NCI-H82 treated with DMSO at 0.1 percent for 48 hours (cell line): ENCODE measurements at regions not wholly inside any gene's neighbourhood (a gene's known extent, or its start where the extent isn't known, plus 50 kb on each side); places are given as distances from the start of the nearest gene placed in this dataset.

Source experiments
- DNase-seq: peaks from one replicate; lab custom pipeline; 2025; ENCODE audit not compliant: unreplicated experiment; lab: John Stamatoyannopoulos, UW

DNA sequence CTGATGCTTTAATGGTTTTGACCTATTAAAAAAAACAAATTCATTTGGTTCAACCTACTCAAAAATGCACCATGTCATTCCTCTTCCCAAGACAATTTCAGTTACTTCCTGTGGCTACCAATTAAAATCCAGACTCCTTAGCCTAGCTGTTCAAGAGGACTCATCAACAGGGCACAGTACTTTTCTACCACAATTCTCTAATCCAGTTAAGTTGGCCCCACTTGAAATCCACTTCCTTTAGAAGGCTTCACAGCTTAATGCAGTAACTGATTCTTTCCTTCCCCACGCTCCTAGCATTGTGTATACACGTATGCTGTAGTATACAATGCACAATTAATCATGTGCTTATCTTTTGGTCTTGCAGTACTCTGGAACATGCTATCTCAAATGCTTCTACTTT, 129.8 kb downstream of the UGT8 start:
- peak; percentile 64 for DNase-seq

DNA sequence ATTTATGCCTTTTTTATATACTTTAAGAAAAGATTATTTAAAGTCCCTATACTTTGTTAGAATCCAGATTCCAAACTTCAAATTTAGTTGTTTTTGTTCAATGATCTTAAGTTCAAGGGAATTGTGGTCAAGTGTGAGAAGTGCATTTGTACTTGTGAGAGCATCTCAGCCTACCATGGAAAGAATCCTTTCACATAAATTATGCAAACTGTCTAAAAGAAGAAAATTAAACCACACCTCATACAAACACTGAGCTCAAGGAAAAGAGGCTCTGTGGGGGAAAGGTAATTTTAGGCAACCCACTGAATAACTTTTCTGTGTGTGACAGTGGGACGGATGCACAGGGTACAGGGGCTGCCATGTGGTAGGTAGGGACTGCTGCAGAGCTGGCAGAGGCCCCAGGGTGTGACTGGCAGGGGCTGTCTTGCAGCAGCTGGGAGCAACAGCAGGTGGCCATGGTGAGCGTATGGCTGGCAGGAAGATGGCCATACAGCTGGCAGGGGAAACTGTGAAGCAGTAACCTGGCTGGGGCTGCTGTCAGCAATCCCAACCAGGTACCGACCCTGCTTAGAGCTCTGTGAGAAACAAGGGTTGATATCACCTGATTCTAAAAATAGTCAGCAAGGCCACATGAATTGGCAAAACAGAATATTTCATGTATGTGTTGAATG, 130.6 kb downstream of the UGT8 start:
- no peak for DNase-seq

DNA sequence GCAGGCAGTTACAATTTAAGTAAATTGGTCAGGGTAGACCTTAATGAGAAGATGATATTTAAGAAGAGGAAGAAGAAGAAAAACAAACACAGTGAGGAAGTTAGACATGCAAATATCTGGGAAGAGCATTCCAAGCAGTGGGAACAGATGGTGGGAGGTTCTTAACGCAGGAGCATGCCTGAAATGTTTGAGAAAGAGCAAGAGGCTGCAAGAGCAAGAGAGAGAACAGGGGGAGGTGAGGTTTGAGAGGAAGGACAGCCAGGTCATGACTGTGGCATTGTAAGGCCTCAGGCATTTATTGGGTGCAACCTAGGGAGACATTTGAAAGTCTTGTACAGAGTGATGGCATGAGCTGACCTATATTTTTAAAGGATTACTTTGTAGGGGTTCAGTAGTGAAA, 136.0 kb downstream of the UGT8 start:
- peak; percentile 42 for DNase-seq

DNA sequence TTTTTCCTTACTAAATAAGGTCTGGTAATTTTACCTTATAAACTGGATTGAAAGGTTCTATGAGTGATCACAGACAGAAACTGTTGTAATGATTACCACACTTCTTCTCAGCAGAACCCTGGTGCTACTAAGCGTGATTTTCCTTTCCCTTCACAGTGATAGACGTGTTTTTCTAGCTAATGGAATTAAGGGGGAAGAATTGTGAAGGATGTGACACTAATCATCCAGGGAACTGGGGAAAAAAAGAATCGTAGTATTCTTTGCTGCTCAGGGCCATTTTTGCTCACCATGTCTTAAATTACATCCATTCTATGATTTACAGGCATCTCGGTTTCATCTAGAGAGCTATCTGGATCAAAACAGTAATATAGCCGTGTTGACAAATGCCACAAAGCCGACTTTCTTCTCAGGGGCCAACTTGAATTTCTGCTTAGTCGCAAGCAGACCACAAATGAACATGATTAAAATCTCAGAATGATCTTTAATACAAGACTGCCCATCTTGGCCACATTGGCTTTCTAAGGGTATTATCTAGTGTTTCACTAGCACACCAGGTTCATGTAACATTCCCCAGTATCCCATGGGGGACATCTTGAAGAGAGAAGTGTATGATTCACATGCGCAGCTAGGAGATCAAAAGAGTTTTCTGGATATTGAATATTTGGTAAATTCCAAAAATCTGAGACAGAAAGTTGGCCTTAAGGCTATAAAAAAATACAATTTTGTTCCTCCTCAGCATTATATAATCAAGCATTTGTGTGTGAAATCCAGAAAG, 154.0 kb downstream of the UGT8 start:
- DNase-seq: no peak

DNA sequence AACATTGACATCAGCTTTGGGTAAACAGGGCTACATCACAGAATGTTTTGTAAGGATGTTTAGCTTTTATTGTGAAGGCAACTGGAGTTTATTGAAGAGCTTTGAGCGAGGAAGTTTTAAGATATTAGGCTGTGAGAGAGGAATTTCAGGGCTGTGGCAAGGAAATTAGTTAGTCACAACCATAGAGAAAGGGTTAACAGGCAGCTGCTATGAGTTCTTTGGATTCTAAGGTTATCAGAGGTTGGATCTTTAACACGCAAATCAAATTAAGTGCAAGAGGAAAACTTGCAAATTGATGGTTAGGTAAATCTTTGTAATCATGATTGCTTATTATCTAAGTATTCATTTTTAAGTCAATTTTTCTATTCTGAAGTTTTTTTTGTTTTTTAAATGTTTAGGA, 156.0 kb downstream of the UGT8 start:
- no peak for DNase-seq

DNA sequence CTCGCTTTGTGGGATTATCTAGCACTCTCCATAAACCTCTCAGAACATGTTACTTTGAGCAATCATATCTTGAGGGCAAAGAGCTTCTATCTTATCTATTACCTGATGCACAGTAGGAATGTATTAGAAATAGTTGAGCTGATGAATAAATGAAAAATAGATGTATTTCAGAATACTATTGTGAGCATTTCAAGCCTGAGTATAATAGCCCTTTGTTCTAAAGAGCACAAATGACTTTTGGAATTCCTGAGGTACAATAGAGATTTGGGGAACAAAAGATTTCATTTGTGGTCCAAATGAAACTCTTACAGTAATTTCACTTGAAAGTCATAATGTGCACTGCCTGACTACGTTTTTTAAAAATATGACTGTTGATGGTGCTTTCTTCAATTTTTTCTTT, 159.5 kb downstream of the UGT8 start:
- no peak for DNase-seq

DNA sequence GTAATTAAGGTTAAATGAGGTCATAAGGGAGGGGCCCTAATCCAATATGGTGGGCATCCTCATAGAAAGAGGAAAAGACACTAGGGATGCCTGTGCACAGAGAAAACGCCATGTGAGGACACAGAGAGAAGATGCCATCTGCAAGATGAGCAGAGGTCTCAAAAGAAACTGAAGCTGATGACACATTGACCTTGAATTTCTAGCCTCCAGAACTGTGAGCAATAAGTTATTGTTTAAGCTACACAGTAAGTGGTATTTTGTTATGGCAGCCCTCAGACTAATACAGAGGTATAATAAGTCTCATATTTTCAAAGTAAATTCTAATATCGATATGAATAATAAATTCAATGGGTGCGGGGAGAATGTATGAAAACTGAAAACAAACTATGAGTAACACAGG, 169.9 kb downstream of the UGT8 start:
- no peak for DNase-seq

DNA sequence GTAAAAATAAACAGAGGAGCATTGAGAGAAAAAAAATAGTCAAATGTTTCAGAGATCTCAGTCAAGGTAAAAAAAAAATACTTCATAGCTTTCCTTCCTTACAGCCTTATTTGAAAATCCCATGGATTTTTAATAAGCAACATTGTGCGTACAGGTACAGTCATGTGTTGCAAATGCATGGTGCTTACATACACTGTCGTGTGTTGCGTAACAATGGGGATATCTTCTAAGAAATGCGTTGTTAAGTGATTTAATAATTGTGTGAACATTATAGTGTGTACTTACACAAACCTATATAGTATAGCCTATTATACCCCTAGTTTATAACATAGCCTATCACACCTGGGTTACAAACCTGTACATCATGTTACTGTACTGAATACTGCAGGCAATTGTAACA, 172.0 kb downstream of the UGT8 start:
- no peak for DNase-seq

DNA sequence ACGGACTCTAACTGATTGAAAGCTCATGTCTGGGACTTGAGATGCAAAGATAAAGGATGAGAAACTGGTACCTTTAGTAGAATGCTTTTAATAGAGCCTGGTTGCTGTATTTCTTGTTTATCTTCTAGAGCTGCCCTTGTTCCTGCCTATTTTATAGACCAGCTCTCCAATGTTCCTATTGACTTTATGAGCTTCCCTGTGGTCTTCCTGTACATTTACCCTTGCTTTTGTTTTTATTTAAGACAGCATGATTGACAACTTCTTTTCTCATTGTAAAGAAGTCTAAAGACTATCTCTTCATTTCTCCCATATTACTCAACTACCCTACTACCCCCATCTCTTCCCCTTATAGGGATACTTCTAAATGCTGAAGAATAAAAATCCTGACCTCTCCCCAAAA, 174.7 kb downstream of the UGT8 start:
- DNase-seq: no peak
